Nucleus accumbens (tissue), 56 donors: ENCODE measurements at regions not wholly inside any gene's neighbourhood (a gene's known extent, or its start where the extent isn't known, plus 50 kb on each side); places are given as distances from the start of the nearest gene placed in this dataset.

Experiments used
- DNase-seq, 56 donors: peaks; one replicate each; lab custom pipeline; 2025; lab: John Stamatoyannopoulos, UW

DNA sequence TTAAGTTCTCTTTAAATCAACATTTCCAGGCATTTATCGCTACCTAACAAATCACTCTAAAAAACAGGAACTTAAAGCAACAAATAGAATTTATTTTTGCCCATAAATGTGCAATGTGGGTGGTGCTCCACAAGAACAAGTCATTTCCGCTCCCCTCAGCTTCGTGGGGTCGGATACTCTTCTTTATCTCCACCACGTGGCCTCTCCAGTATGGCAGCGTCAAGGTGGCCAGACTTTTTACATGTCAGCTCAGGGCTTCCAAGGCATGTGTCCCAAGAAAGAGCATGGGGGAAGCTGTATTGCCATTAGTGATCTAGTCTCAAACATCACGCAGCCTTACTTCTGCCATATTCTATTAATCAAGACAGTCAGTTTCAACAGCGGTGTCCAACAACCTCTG lies 249.2 kb upstream of the NOCT start:
- no peak for DNase-seq

GRCh38 chr4:138765442-138765841 lies 250.1 kb upstream of the NOCT start:
- DNase-seq = peak in 4 of 56 donors; percentile 11 to 31 (median 22)

GRCh38 chr4:138761638-138762220 lies 253.9 kb upstream of the NOCT start:
- DNase-seq = no peak

- no peak for DNase-seq
Measured at GRCh38 chr4:138759554-138759902, 256.1 kb upstream of the NOCT start.

DNA sequence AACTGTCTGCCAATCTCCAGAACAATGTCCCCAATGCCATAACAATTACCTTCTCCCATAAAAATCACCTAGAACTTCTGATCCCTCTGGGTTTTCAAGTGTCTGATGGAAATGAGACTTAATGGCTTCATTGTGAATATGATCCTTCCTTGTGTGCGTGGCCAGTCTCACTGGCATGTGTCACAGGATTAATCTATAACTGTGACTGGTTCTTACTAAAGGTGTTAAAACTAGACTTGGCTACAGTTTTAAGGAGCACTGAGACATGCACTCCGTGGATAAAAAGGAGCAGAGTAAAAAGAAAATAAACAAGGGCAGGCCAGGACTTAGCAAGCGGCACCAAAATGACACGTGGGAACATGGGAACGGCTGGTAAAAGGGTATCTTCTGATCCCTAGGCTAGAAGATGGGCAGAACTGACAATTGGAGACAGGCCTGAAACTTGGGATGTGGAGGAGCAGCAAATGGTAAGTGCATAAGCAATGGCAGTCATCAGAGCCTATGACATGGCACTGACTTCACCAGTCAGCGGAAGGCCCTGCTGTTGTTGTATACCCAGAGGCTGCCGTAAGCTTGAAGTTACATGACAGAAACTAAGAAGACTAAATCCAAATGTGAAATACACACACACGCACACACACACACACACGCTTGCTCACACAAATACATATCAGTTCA lies 256.6 kb upstream of the NOCT start:
- no peak for DNase-seq

GRCh38 chr4:138758196-138758595 lies 257.4 kb upstream of the NOCT start:
- no peak for DNase-seq

DNA sequence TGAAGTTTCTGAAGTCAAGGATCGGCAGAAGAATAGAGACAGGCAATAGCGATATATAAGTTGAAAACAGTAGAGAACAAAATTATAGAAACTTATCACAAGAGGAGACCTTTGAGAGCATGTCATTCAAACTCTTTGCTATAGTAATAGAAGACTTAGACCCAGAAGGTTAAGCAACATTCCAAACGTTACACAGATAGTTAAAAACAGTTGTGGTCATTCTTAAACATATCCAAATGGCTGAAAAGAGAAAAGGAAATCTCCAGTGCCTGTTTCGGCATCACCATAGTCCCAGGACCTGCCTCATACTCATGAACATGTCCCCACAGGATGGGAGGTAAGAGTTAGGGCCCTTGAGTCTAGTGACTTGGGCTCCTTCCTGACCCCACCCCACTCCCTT lies 258.1 kb upstream of the NOCT start:
- DNase-seq = no peak

GRCh38 chr4:138756519-138756918 lies 259.1 kb upstream of the NOCT start:
- DNase-seq = no peak

DNA sequence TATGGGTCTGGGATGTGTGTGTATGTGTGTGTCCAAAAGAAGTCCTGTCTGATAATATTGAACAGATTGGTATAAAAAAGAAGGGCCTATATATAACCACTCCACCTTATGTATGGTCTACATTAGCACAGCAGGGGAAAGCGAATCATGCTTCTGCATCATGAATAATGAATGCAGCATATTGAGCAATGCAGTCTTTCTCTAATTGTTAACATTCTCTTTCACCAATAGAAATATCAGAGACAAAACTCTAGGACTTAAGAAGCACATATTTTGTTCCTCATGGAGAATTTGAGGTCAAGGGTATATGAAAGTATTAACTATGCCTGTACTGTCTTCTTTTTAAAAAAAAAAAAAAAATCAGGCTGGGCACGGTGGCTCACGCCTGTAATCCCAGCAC lies 264.3 kb upstream of the NOCT start:
- no peak for DNase-seq

DNA sequence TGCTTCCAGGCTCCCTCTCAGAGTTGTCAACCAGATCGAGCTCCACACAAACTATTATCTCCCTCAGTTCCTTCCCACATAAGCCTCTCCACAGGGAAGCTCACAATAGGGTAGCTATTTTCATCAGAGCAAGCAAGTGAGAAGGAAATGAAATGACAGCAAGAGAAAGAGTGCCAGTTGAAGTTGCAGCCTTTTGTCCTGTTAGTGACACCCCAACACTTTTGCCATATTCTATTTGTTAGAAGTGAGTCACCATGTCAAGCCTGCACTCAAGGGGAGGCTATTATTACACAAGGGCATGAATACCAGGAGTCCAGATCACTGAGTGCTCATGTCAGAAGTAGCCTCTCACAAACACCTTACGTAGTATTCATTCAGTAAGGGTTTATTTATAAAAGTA lies 266.3 kb upstream of the NOCT start:
- DNase-seq = no peak

- no peak for DNase-seq
Measured at GRCh38 chr4:138741766-138742377, 273.7 kb upstream of the NOCT start.

DNA sequence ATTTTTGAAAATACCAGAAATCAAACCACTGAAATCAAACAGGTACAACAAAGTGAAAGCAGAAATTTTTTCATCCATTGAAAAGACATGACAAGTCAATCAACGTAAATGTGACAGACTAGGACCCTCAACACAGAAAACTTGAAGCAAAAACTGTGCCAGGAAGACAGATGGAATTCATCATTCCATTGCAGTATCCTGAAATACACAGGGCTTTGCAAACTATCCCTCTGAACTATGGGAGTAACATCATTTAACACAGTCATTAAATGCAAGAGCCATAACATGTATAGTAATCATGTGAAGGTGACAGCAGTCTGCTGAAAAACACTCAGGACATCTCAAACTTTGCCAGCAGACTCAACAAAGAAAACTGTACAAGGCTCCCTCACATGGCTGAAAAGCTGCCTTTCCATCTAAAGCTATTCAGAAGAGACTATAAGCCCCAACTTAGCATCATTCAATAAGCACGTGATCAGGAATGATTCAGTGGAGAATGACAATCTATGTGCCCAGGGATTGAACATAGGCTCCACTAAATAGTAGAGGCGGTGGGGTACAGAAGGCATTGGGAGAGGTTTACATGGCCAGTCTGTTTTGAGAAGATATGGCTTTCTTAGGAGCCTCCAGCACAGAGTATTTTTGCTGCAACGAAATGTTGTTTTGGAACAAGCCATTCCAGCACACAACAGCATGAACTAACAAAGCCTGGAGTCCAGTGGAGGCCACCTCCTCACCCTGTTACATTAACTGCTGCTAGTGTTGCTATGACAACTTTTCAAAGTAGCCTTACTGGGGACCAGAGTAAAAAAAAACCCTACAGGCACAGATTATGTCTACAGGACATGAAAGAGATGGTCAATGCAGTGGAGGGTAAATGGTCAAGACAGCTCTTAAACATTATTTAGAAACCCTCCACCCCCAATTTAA lies 274.5 kb upstream of the NOCT start:
- DNase-seq = no peak

DNA sequence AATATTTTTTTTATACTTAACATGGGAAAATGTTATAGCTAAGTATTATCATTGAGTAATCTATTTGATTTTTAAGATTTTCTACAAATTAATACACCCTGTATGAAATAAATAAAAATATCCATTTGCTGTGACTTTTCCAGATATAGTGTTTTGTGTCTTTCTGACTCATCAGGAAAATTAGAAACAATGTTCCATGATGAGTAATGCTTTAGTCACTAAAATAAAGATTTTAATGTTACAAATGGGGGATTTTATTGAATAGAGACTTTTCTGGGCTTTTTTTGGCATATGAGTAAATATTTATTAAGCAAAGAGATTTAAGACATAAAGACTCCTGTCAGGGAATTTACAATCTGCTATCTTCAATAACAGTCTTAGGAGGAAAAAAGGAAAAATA lies 279.2 kb upstream of the NOCT start:
- DNase-seq = no peak

GRCh38 chr4:138734746-138735145 lies 280.8 kb upstream of the NOCT start:
- DNase-seq = no peak

DNA sequence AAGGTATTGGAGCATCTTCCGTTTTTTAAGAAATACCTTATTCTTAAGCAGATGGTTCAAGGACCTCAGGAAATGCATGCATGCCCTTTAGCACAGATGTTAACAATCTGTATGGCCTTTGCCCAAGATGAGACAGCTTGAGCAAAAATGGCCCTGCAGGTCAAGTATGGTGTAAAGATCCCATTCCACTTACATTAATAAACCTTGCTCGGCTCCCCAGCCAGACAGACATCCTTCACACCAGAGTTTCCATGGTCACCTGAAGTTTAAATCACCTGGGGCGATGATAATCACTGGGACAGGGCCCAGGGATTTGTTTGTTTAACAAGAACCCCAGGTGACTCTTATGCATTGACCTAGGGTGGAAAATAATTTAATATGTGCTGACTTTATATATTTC lies 287.0 kb upstream of the NOCT start:
- DNase-seq = no peak

DNA sequence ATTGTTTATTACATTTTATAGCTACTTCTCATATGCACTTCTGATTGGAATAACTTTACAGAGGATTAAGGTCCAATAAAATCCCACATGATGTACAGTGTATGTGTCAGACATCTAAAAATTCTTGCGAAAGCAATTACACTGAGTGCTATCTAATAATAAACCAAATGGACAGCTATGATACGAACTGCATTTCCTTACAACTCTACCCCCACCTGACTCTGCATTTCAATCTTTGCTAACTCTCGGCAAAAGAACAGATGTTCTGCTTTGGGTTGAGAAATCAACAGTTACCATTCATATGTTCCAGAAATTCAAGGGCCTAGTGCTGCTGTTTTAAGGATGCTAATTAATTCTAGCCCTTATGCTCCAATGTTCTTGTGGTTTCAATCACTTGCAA lies 287.9 kb upstream of the NOCT start:
- no peak for DNase-seq

- DNase-seq = peak in 7 of 56 donors; percentile 2 to 13 (median 6)
Measured at GRCh38 chr4:138724530-138724929, 291.1 kb upstream of the NOCT start.

DNA sequence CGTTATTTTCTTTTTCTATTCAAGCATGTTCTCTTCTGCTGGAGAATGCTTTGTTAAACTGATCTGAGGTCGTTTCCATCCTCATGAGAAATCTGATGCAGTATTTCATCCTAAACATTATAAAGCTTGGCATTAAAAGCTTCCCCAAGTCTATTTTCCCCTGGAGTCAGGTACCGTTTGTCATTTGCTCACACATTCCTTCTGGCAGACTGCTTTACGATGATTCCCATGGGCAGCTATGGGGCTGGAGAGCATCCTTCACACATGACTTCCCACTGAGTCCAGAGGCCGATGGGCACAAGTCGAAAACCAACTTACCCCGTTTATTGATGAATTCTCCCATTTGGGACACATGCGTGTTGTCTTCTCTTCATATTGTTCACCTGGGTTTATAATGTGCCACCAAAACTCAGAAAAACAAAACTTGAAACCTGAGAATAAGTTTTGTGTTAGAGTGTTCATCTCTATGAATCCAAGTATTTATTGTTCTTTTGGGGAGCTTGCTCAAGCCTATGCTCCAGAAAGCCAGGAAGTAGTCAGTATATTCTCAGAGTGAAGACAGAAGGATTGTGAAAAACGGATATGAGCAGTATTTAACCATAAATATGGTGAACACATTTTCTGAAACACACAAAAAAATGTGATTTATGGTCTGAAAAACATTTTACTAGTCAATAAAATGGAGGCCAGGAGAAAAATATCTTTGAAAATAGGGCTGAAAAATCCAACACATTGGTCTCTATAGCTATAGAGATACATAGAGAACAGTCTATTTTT lies 298.8 kb upstream of the NOCT start:
- DNase-seq = no peak

DNA sequence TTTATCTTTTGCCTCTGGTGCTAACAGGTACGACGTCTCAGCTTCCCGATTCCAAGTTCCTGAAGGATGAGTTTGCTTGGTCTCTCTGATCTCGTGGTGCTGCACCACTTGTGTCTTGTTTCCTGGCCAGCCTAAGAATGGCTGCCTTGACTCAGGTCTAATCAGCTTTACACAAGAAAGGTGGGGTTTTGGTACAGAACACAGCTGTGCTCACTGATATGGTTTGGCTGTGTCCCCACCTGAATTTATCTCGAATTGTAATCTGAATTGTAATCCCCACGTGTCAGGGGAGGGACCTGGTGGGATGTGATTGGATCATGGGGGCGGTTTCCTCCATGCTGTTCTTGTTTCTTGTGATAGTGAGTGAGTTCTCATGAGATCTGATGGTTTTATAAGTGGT lies 305.3 kb upstream of the NOCT start:
- DNase-seq = no peak

- DNase-seq = no peak
Measured at GRCh38 chr4:138709859-138710258, 305.7 kb upstream of the NOCT start.
